Nephron progenitor cell (in vitro differentiated cells): ENCODE measurements at regions not wholly inside any gene's neighbourhood (a gene's known extent, or its start where the extent isn't known, plus 50 kb on each side); places are given as distances from the start of the nearest gene placed in this dataset.

Source experiments
- DNase-seq: peaks from one replicate; pipeline ENCODE4 v3.0.0; 2021
- H3K27ac Mint-ChIP-seq: 2 replicates; pipeline ENCODE4 v1.8.0; 2021; ENCODE audit warnings: mild to moderate bottlenecking, moderate library complexity, mixed read lengths
- H3K27me3 Mint-ChIP-seq: 2 replicates; pipeline ENCODE4 v1.8.0; 2021; ENCODE audit warnings: mild to moderate bottlenecking, low read depth, mixed read lengths; ENCODE audit not compliant: poor library complexity
- H3K36me3 Mint-ChIP-seq: 2 replicates; pipeline ENCODE4 v1.8.0; 2021; ENCODE audit warnings: low read depth, mixed read lengths
- H3K4me1 Mint-ChIP-seq: 2 replicates; pipeline ENCODE4 v1.8.0; 2021; ENCODE audit warnings: mixed read lengths
- H3K4me3 Mint-ChIP-seq: 2 replicates; pipeline ENCODE4 v1.8.0; 2021; ENCODE audit warnings: mild to moderate bottlenecking, moderate library complexity, mixed read lengths
- H3K9me3 Mint-ChIP-seq: 2 replicates; pipeline ENCODE4 v1.8.0; 2021; ENCODE audit warnings: mild to moderate bottlenecking, moderate library complexity, mixed read lengths
- CTCF ChIP-seq: fragments of 200-600 bp; sonication (generic); IDR thresholded peaks from 2 replicates; pipeline ENCODE4 v1.5.0; 2021; ENCODE audit warnings: antibody characterized with exemption

- Mint-ChIP-seq H3K27me3 (peaks cover 3% of the 10 kb centered on the region), H3K36me3 (peaks cover 1% of the 10 kb centered on the region), H3K27ac (peak overlapping the region; percentile 70), H3K4me3 (no peak overlapping the region), H3K9me3 (peaks cover 10% of the 10 kb centered on the region), H3K4me1 (no peaks in the 10 kb centered on the region)
- no peak for DNase-seq
- TF ChIP-seq CTCF: no peak
Measured at GRCh38 chr4:17315459-17315858, 196.4 kb downstream of the QDPR start.

GRCh38 chr4:17313194-17313593, 198.7 kb downstream of the QDPR start:
- no peaks in the 10 kb centered on the region for H3K4me1 Mint-ChIP-seq
- no peak overlapping the region for H3K4me3 Mint-ChIP-seq
- no peak overlapping the region for H3K27ac Mint-ChIP-seq
- no peaks in the 10 kb centered on the region for H3K36me3 Mint-ChIP-seq
- TF ChIP-seq CTCF: no peak
- peaks cover 7% of the 10 kb centered on the region for H3K27me3 Mint-ChIP-seq
- no peaks in the 10 kb centered on the region for H3K9me3 Mint-ChIP-seq
- DNase-seq: no peak

GRCh38 chr4:17310269-17310652, 201.6 kb downstream of the QDPR start:
- no peaks in the 10 kb centered on the region for H3K4me1 Mint-ChIP-seq
- peaks cover 7% of the 10 kb centered on the region for H3K27me3 Mint-ChIP-seq
- no peak for DNase-seq
- no peak for TF ChIP-seq CTCF
- H3K4me3 Mint-ChIP-seq: no peak overlapping the region
- peaks cover 11% of the 10 kb centered on the region for H3K9me3 Mint-ChIP-seq
- H3K27ac Mint-ChIP-seq: no peak overlapping the region
- H3K36me3 Mint-ChIP-seq: no peaks in the 10 kb centered on the region

GRCh38 chr4:17309567-17310268, 202.2 kb downstream of the QDPR start:
- Mint-ChIP-seq H3K27me3 (peaks cover 7% of the 10 kb centered on the region), H3K4me1 (no peaks in the 10 kb centered on the region), H3K27ac (no peak overlapping the region), H3K36me3 (no peaks in the 10 kb centered on the region), H3K4me3 (no peak overlapping the region), H3K9me3 (peaks cover 11% of the 10 kb centered on the region)
- TF ChIP-seq CTCF: no peak
- DNase-seq: no peak

- H3K4me1 Mint-ChIP-seq: no peaks in the 10 kb centered on the region
- peaks cover 3% of the 10 kb centered on the region for H3K27me3 Mint-ChIP-seq
- H3K9me3 Mint-ChIP-seq: peaks cover 17% of the 10 kb centered on the region
- no peak for DNase-seq
- H3K36me3 Mint-ChIP-seq: no peaks in the 10 kb centered on the region
- H3K4me3 Mint-ChIP-seq: no peak overlapping the region
- no peak overlapping the region for H3K27ac Mint-ChIP-seq
- TF ChIP-seq CTCF: no peak
Measured at GRCh38 chr4:17301869-17302268, 210.0 kb downstream of the QDPR start.

- Mint-ChIP-seq H3K4me3 (no peak overlapping the region), H3K36me3 (no peaks in the 10 kb centered on the region), H3K27ac (no peak overlapping the region), H3K27me3 (peaks cover 3% of the 10 kb centered on the region), H3K4me1 (no peaks in the 10 kb centered on the region), H3K9me3 (peaks cover 11% of the 10 kb centered on the region)
- no peak for DNase-seq
- no peak for TF ChIP-seq CTCF
Measured at GRCh38 chr4:17301266-17301665, 210.6 kb downstream of the QDPR start.
